HCT116 (cell line): ENCODE measurements at regions not wholly inside any gene's neighbourhood (a gene's known extent, or its start where the extent isn't known, plus 50 kb on each side); places are given as distances from the start of the nearest gene placed in this dataset.

Experiments used
- ATAC-seq: fragments of 200-7000 bp; cut with Tn5 transposase; 2 replicates; pipeline ENCODE4 v1.9.1; 2020; ENCODE audit warnings: mild to moderate bottlenecking, moderate library complexity
- BruUV-seq: library from RNA; stranded (reverse); fragments of 400-500 nt; replicated peaks from 2 replicates; lab custom pipeline; 2021; lab: Mats Ljungman, UMichigan
- CTCF ChIA-PET: fragments of 300-600 bp; sonication (Branson Sonifier 250); formaldehyde crosslinking; loops from one replicate; lab custom pipeline; 2021; ENCODE audit warnings: antibody characterized with exemption; lab: Charles Lee
- POLR2A ChIA-PET: fragments of 300-600, 350-600 bp; sonication (Branson Sonifier 250); formaldehyde crosslinking; loops from one replicate; lab custom pipeline; 2021; ENCODE audit warnings: antibody characterized with exemption; lab: Charles Lee
- RAD21 ChIA-PET, 2 experiments: fragments of 300-600 bp; sonication (Branson Sonifier 250); formaldehyde crosslinking; loops; one replicate each; lab custom pipeline; 2023; ENCODE audit warnings: low total read pairs in 2 of 2; ENCODE audit not compliant: uncharacterized antibody in 2 of 2, unreplicated experiment in 2 of 2, low non-redundant PET in 1 of 2; lab: Charles Lee
- DNase-seq: peaks from one replicate; pipeline ENCODE4 v3.0.0-alpha.2; 2010; ENCODE audit warnings: low read depth, low spot score
- H2AFZ ChIP-seq: fragments of 200-600 bp; shearing (Covaris generic), sonication (generic); 2 replicates; pipeline ENCODE4 v1.6.1; 2017; ENCODE audit warnings: low read depth, mixed run types, mixed read lengths, antibody characterized with exemption, low read length; ENCODE audit not compliant: poor library complexity, severe bottlenecking
- H3K27ac ChIP-seq: 2 replicates; pipeline ENCODE4 v1.5.1; 2012; ENCODE audit warnings: low read depth, low read length
- H3K27me3 ChIP-seq: fragments of 200-600 bp; sonication (generic); 2 replicates; pipeline ENCODE4 v1.6.1; 2016; ENCODE audit warnings: mixed run types, low read length, mixed read lengths; ENCODE audit not compliant: insufficient read depth
- H3K36me3 ChIP-seq, 2 experiments: fragments of 200-500 bp in 1 of 2; fragments of 200-600 bp in 1 of 2; sonication (Bioruptor generic) in 1 of 2; sonication (generic) in 1 of 2; 2 replicates each; pipeline versions ENCODE4 v1.5.1 to v1.6.1; 2014 to 2016; ENCODE audit warnings: low read length in 2 of 2, inconsistent platforms in 1 of 2, mixed read lengths in 1 of 2, mixed run types in 1 of 2; ENCODE audit not compliant: insufficient read depth in 2 of 2, control insufficient read depth in 1 of 2
- H3K4me1 ChIP-seq, 2 experiments: fragments of 200-600 bp in 1 of 2; sonication (generic) in 1 of 2; 2 replicates each; pipeline versions ENCODE4 v1.5.1 to v1.6.1; 2012 to 2017; ENCODE audit warnings: low read length in 2 of 2, inconsistent platforms in 1 of 2, mild to moderate bottlenecking in 1 of 2, mixed read lengths in 1 of 2, mixed run types in 1 of 2, moderate library complexity in 1 of 2; ENCODE audit not compliant: insufficient read depth in 2 of 2, control insufficient read depth in 1 of 2
- H3K4me2 ChIP-seq: fragments of 200-600 bp; sonication (generic); 2 replicates; pipeline ENCODE4 v1.6.1; 2017; ENCODE audit warnings: mixed run types, low read length, mixed read lengths
- H3K4me3 ChIP-seq, 2 experiments: fragments of 200-600 bp in 1 of 2; sonication (generic) in 1 of 2; replicated peaks in 1 of 2; 2 replicates each; pipeline ENCODE4 v1.5.1; 2011 to 2016; ENCODE audit warnings: low read length in 2 of 2, control low read depth in 1 of 2, low read depth in 1 of 2, mild to moderate bottlenecking in 1 of 2, mixed read lengths in 1 of 2, mixed run types in 1 of 2
- H3K79me2 ChIP-seq: fragments of 200-600 bp; sonication (generic); 2 replicates; pipeline ENCODE4 v1.6.1; 2017; ENCODE audit warnings: mild to moderate bottlenecking, mixed run types, low read length, moderate library complexity, mixed read lengths; ENCODE audit not compliant: insufficient read depth
- H3K9ac ChIP-seq: fragments of 200-600 bp; sonication (generic); 2 replicates; pipeline ENCODE4 v1.6.1; 2016; ENCODE audit warnings: low read length, mixed read lengths
- H3K9me2 ChIP-seq: fragments of 200-600 bp; sonication (generic), shearing (Covaris generic); 2 replicates; pipeline ENCODE4 v1.6.1; 2017; ENCODE audit warnings: mixed run types, mild to moderate bottlenecking, moderate library complexity; ENCODE audit not compliant: insufficient read depth
- H3K9me3 ChIP-seq, 2 experiments: fragments of 200-500 bp in 1 of 2; fragments of 200-600 bp in 1 of 2; sonication (Bioruptor generic) in 1 of 2; sonication (generic) in 1 of 2; 2 replicates each; pipeline ENCODE4 v1.6.1; 2014 to 2017; ENCODE audit warnings: low read length in 2 of 2, mixed read lengths in 2 of 2, inconsistent platforms in 1 of 2, low read depth in 1 of 2, mild to moderate bottlenecking in 1 of 2, mixed run types in 1 of 2, moderate library complexity in 1 of 2; ENCODE audit not compliant: control insufficient read depth in 1 of 2, insufficient read depth in 1 of 2
- H4K20me1 ChIP-seq: fragments of 200-600 bp; sonication (generic), shearing (Covaris generic); 2 replicates; pipeline ENCODE4 v1.6.1; 2017; ENCODE audit warnings: mixed run types, mild to moderate bottlenecking, moderate library complexity; ENCODE audit not compliant: insufficient read depth
- CEBPB ChIP-seq: IDR thresholded peaks from 2 replicates; pipeline ENCODE4 v1.6.1; 2012; ENCODE audit warnings: low read depth
- ELF1 ChIP-seq: IDR thresholded peaks from 2 replicates; pipeline ENCODE4 v1.6.1; 2012; ENCODE audit warnings: low read depth, borderline replicate concordance
- EZH2 ChIP-seq: fragments of 200-600 bp; sonication (generic); IDR thresholded peaks from 2 replicates; pipeline ENCODE4 v1.6.1; 2017; ENCODE audit warnings: antibody characterized with exemption, mixed run types
- EZH2phosphoT487 ChIP-seq: fragments of 200-600 bp; IDR thresholded peaks from 2 replicates; pipeline ENCODE4 v1.6.1; 2018; ENCODE audit warnings: antibody characterized with exemption, borderline replicate concordance
- FOSL1 ChIP-seq: IDR thresholded peaks from 2 replicates; pipeline ENCODE4 v1.6.1; 2012; ENCODE audit warnings: low read depth
- JUND ChIP-seq: IDR thresholded peaks from 2 replicates; pipeline ENCODE4 v1.6.1; 2012
- POLR2A ChIP-seq: IDR thresholded peaks from 2 replicates; pipeline ENCODE4 v1.7.0; 2011; ENCODE audit warnings: borderline replicate concordance; ENCODE audit not compliant: insufficient read depth, insufficient read length; ENCODE audit errors: extremely low read depth
- POLR2AphosphoS5 ChIP-seq: IDR thresholded peaks from 2 replicates; pipeline ENCODE4 v1.6.1; 2011; ENCODE audit warnings: mild to moderate bottlenecking, low read depth, low read length, moderate library complexity
- RAD21 ChIP-seq: IDR thresholded peaks from 2 replicates; pipeline ENCODE4 v1.6.1; 2012; ENCODE audit warnings: low read depth, mild to moderate bottlenecking
- SP1 ChIP-seq: IDR thresholded peaks from 2 replicates; pipeline ENCODE4 v1.6.1; 2012; ENCODE audit warnings: low read depth
- SRF ChIP-seq: IDR thresholded peaks from 2 replicates; pipeline ENCODE4 v1.6.1; 2012; ENCODE audit warnings: low read depth
- YY1 ChIP-seq: IDR thresholded peaks from 2 replicates; pipeline ENCODE4 v1.6.1; 2011; ENCODE audit warnings: low read length, low read depth, moderate library complexity, mild to moderate bottlenecking; ENCODE audit not compliant: insufficient replicate concordance; ENCODE audit errors: extremely low read depth
- intact Hi-C: fragments of 100-400 bp; cut with micrococcal nuclease; formaldehyde crosslinking; loops from 2 replicates; pipeline ENCODE4 v1.10.0; 2022
- TF ChIP-seq, protein P1 (sequence below): IDR thresholded peaks from 2 replicates; pipeline ENCODE4 v1.6.1; 2011; ENCODE audit warnings: mild to moderate bottlenecking, low read length, moderate library complexity; ENCODE audit not compliant: insufficient replicate concordance; ENCODE audit errors: extremely low read depth
- TF ChIP-seq, protein P2 (sequence below), 3 experiments: fragments of 200-600 bp in 1 of 3; sonication (generic) in 1 of 3; IDR thresholded peaks in 2 of 3; conservative IDR thresholded peaks in 1 of 3; 2 replicates each; pipeline ENCODE4 v1.5.1; 2012 to 2017; ENCODE audit warnings: low read depth in 2 of 3, low read length in 2 of 3, antibody characterized with exemption in 1 of 3, borderline replicate concordance in 1 of 3, control low read depth in 1 of 3, mild to moderate bottlenecking in 1 of 3, mixed read lengths in 1 of 3, mixed run types in 1 of 3, moderate library complexity in 1 of 3; ENCODE audit not compliant: insufficient read depth in 1 of 3

DNA sequence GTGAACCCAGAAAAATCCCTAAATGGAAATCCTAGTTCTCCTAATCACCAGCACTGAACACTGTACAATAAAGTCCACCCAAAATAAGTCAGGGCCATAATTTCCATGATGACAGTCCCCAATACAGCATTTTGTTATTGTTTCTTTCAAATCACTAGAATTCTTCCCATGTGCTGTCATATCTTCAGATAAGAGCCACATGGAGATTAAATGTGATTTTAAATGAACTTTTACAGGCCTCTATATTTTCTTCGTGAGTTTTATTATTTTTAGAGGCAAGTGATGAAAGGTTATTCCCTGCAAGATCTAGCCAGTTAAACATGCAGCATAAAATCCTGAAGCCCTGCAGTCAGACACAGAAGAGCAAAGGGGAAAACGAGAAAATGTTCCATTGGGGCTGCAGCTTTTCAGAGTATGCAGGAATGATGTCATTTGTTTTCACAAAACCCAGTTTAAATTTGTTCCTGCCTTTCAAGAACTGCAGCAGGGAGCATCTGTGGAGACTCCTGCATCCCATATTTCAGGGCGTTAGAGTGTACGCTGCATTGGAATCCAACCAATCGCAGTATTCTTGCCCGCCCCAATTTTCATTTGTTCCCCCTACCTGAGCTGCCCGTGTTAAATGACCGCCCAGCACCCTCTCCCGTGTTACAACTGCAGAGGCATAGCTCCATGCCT lies 167.2 kb upstream of the KLF12 start:
- H3K9me3 ChIP-seq, result no peaks in the 10 kb centered on the region
- H3K27me3 ChIP-seq, result peaks cover 5% of the 10 kb centered on the region; the same call in 1 of the 2 replicates
- DNase-seq, result no peak
- no peak overlapping the region for H3K27ac ChIP-seq
- no peaks in the 10 kb centered on the region for H3K4me1 ChIP-seq
- intact Hi-C loops, result no loop called here
- H3K4me3 ChIP-seq, result no peak overlapping the region
- no TSS peak for BruUV-seq
- no peaks in the 10 kb centered on the region for H3K79me2 ChIP-seq
- RAD21 ChIA-PET, result no interaction called here
- no peaks in the 10 kb centered on the region for H4K20me1 ChIP-seq
- H3K9ac ChIP-seq, result no peak overlapping the region
- no peak overlapping the region for H2AFZ ChIP-seq
- TF ChIP-seq POLR2A (no peak), FOSL1 (no peak), POLR2AphosphoS5 (no peak), JUND (no peak), RAD21 (no peak), YY1 (no peak), EZH2phosphoT487 (no peak), EZH2 (no peak)
- TF ChIP-seq, protein P1, sequence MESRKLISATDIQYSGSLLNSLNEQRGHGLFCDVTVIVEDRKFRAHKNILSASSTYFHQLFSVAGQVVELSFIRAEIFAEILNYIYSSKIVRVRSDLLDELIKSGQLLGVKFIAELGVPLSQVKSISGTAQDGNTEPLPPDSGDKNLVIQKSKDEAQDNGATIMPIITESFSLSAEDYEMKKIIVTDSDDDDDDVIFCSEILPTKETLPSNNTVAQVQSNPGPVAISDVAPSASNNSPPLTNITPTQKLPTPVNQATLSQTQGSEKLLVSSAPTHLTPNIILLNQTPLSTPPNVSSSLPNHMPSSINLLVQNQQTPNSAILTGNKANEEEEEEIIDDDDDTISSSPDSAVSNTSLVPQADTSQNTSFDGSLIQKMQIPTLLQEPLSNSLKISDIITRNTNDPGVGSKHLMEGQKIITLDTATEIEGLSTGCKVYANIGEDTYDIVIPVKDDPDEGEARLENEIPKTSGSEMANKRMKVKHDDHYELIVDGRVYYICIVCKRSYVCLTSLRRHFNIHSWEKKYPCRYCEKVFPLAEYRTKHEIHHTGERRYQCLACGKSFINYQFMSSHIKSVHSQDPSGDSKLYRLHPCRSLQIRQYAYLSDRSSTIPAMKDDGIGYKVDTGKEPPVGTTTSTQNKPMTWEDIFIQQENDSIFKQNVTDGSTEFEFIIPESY, result no peak
- no peak overlapping the region for H3K4me2 ChIP-seq
- no peak for ATAC-seq
- no peaks in the 10 kb centered on the region for H3K36me3 ChIP-seq
- POLR2A ChIA-PET, result no interaction called here
- CTCF ChIA-PET, result no interaction called here
- no peaks in the 10 kb centered on the region for H3K9me2 ChIP-seq

DNA sequence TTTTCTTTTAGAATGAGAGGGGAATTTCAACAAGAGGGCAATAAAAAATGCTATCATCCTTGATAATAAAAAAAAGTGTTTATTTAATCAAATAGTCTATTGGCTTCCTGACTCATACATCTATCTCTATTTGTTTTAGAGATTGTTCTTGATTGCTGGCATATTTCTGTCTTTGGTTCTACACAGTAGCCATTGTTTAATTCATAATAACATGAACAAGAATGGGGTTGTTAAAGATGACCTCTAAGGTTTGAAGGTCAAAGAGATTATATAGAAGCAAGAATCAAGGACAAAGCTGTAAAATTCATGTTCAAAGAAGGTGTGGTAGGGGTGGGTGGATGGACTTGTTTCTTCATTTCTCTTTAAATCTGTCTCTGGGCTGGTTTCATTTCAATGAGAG lies 166.0 kb upstream of the KLF12 start:
- ChIA-PET POLR2A (no interaction called here), CTCF (no interaction called here), RAD21 (no interaction called here)
- H4K20me1 ChIP-seq, result no peaks in the 10 kb centered on the region
- DNase-seq (no peak), ATAC-seq (no peak)
- no peaks in the 10 kb centered on the region for H3K4me1 ChIP-seq
- no peaks in the 10 kb centered on the region for H3K79me2 ChIP-seq
- no peaks in the 10 kb centered on the region for H3K9me3 ChIP-seq
- no peak overlapping the region for H3K4me2 ChIP-seq
- no peak overlapping the region for H3K9ac ChIP-seq
- no TSS peak for BruUV-seq
- no peaks in the 10 kb centered on the region for H3K9me2 ChIP-seq
- no peaks in the 10 kb centered on the region for H3K36me3 ChIP-seq
- no peak overlapping the region for H2AFZ ChIP-seq
- intact Hi-C loops, result no loop called here
- H3K4me3 ChIP-seq, result no peak overlapping the region
- H3K27me3 ChIP-seq, result no peaks in the 10 kb centered on the region
- no peak overlapping the region for H3K27ac ChIP-seq
- TF ChIP-seq, protein P1, result no peak
- TF ChIP-seq, protein P2, sequence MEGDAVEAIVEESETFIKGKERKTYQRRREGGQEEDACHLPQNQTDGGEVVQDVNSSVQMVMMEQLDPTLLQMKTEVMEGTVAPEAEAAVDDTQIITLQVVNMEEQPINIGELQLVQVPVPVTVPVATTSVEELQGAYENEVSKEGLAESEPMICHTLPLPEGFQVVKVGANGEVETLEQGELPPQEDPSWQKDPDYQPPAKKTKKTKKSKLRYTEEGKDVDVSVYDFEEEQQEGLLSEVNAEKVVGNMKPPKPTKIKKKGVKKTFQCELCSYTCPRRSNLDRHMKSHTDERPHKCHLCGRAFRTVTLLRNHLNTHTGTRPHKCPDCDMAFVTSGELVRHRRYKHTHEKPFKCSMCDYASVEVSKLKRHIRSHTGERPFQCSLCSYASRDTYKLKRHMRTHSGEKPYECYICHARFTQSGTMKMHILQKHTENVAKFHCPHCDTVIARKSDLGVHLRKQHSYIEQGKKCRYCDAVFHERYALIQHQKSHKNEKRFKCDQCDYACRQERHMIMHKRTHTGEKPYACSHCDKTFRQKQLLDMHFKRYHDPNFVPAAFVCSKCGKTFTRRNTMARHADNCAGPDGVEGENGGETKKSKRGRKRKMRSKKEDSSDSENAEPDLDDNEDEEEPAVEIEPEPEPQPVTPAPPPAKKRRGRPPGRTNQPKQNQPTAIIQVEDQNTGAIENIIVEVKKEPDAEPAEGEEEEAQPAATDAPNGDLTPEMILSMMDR (IDR thresholded peaks at IDR 0.05 in 2 of 3, conservative IDR thresholded peaks at IDR 0.05 in 1 of 3; ENCODE audit: borderline replicate concordance in 1 of 3, insufficient read depth in 1 of 3, low read depth in 2 of 3, low read length in 2 of 3), result no peak
- TF ChIP-seq SP1, result no peak
- no peak for TF ChIP-seq ELF1
- no peak for TF ChIP-seq POLR2A
- no peak for TF ChIP-seq EZH2
- no peak for TF ChIP-seq CEBPB
- TF ChIP-seq POLR2AphosphoS5, result no peak
- no peak for TF ChIP-seq SRF
